ENCODE measurements at regions not wholly inside any gene's neighbourhood (a gene's known extent, or its start where the extent isn't known, plus 50 kb on each side); places are given as distances from the start of the nearest gene placed in this dataset.
"Not testable (repeated sequence)": the region's sequence is repeated elsewhere in the genome, so short reads cannot be mapped to it uniquely, and the experiment has no call there.

DNA sequence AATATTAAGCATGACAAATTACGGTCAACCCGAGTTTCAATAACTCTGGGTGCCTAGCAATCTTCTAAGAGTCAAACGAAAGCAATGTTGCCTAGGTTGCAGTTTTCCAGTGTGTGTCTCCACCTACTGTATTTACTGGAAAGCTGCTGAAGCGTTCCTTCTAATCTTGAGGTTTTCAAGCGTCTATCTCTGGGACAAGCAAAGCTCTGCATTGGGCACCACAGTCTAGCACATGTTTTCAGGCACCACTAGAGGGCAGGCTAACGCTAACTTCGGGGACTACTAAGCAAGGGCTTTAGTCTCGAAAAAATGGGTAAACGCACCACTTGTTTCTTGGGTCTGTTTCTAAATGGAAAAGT is 82.7 kb upstream of the KIF2A start:
- DNase-seq (peak in 1 of 2 donors; percentile 83), ATAC-seq (ENCODE audit: low FRiP score in 2 of 2) (peak; percentile 95 to 98)
- not testable (repeated sequence) for H3K36me3 ChIP-seq, H3K27me3 ChIP-seq, H3K9me3 ChIP-seq, H3K27ac ChIP-seq, H3K4me1 ChIP-seq
- peak overlapping the region in 2 of 4 donors; percentile 2 to 26 for H3K4me3 ChIP-seq
- TF ChIP-seq, protein P1, sequence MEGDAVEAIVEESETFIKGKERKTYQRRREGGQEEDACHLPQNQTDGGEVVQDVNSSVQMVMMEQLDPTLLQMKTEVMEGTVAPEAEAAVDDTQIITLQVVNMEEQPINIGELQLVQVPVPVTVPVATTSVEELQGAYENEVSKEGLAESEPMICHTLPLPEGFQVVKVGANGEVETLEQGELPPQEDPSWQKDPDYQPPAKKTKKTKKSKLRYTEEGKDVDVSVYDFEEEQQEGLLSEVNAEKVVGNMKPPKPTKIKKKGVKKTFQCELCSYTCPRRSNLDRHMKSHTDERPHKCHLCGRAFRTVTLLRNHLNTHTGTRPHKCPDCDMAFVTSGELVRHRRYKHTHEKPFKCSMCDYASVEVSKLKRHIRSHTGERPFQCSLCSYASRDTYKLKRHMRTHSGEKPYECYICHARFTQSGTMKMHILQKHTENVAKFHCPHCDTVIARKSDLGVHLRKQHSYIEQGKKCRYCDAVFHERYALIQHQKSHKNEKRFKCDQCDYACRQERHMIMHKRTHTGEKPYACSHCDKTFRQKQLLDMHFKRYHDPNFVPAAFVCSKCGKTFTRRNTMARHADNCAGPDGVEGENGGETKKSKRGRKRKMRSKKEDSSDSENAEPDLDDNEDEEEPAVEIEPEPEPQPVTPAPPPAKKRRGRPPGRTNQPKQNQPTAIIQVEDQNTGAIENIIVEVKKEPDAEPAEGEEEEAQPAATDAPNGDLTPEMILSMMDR (IDR thresholded peaks at IDR 0.05): peak in 5 of 6 experiments; percentile 27 to 52 (median 42)
- WGBS, 2 donors: 1 to 8% methylated on average over 5 to 8 of the region's 9 CpGs

DNA sequence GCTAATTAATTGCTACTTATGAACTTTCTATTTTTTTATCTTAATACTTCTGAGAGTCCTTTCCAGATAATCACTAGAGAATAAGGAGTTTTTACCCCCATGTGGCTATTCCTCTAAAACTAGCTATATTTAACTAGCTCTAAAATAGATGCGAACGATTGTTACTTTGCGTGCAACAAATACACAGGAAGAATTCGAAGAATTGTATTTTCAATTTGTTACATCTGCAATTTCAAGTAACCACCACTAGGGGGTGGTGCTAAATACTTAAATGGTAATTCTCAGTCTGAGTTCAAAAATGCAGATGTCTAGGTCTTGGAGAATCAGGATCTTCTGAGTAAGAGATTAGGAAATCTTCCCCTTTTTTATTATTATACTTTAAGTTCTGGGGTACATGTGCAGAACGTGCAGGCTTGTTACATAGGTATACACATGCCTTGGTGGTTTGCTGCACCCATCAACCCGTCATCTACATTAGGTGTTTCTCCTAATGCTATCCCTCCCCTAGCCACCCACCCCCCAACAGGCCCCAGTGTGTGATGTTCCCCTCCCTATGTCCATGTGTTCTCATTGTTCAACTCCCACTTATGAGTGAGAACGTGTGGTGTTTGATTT is 80.9 kb upstream of the KIF2A start:
- 76% methylated on average over 7 of the region's 7 CpGs for WGBS, 2 donors
- not testable (repeated sequence) for H3K4me1 ChIP-seq; ATAC-seq (ENCODE audit: low FRiP score in 2 of 2); H3K9me3 ChIP-seq; DNase-seq; H3K36me3 ChIP-seq; H3K27ac ChIP-seq; H3K4me3 ChIP-seq; H3K27me3 ChIP-seq
- TF ChIP-seq, protein P1 (IDR thresholded peaks at IDR 0.05): peak in 4 of 6 experiments; percentile 28 to 40 (median 31)

DNA sequence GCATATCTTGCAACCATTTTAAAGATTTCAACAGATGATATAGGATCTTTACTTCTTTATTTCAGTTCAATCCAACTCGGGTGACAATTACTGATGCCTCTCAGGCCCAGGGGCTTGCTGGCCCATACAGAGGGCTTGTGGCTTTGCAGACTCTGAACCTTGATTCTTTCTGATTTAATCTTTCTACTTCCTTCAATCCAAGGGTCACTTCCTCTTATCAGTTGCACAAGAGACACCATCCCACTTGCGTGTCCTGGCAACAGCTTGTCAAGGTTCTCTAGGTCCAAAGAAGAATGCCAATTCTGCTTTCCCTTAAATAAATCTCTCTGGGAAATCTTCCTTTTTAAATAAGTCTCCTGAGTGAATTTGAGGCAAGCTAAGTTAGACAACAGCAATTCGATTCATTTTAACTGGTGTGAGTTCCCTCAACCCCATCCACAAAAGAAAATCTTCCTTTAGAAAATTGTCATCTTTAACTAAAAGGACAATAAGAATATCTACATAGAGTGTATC is 75.1 kb upstream of the KIF2A start:
- WGBS, 2 donors: 58 to 71% methylated on average over 3 of the region's 3 CpGs
- not testable (repeated sequence) for H3K4me3 ChIP-seq, DNase-seq, H3K27me3 ChIP-seq, H3K9me3 ChIP-seq, H3K27ac ChIP-seq, H3K4me1 ChIP-seq, H3K36me3 ChIP-seq
- peak in 1 of 2 donors; percentile 39 for ATAC-seq (ENCODE audit: low FRiP score in 2 of 2)

DNA sequence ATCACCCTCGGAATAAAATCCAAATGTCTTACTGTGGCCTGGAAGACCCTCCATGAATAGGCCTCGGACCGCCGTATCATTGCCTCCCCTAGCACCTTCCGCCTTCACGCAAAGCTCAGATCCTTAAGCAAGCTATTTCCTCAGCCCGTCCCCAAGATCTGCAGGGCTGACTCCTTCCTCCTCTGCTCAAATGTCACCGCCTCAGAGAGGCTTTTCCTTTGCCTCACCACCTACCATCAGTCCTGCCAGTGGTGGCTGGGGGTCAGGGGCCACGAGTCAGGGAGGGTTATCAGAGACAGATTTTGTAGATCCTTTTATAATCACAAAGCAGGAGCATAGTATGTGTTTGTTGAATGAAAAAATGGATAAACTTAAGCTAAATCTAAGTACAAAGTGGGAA is 74.4 kb upstream of the KIF2A start:
- Histone ChIP-seq H3K27ac (no peak overlapping the region), H3K9me3 (no peaks in the 10 kb centered on the region), H3K4me1 (no peaks in the 10 kb centered on the region), H3K4me3 (no peak overlapping the region), H3K36me3 (no peaks in the 10 kb centered on the region), H3K27me3 (no peaks in the 10 kb centered on the region)
- no peak for DNase-seq
- ATAC-seq (ENCODE audit: low FRiP score in 2 of 2): no peak
- TF ChIP-seq, protein P1 (IDR thresholded peaks at IDR 0.05): no peak
- TF ChIP-seq POLR2AphosphoS5 (IDR thresholded peaks at IDR 0.05): no peak
- TF ChIP-seq EP300 (IDR thresholded peaks at IDR 0.05): no peak
- TF ChIP-seq POLR2A (IDR thresholded peaks at IDR 0.05): no peak
- WGBS, 2 donors: 88 to 89% methylated on average over 9 of the region's 9 CpGs

DNA sequence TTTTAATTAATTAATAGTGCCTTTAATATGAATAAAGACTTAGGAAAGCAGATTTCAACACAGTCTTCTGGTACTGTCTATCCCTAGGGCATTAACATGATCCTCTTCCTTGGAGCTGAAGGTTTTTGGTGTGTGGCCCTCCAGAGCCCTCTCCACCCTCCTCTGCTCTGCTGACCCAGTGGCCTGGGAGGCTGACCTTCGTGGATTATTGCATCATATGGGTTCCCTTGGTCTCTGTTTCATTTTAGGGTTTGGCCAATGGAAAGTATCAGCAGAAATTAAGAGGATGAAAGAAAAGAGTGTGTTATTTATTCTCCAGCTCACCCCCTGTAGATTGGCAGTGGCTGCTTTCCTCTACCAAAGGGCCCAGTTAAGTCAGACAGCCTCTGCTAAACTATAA is 73.8 kb upstream of the KIF2A start:
- not testable (repeated sequence) for H3K36me3 ChIP-seq; H3K4me3 ChIP-seq; H3K4me1 ChIP-seq; DNase-seq; H3K27ac ChIP-seq; H3K27me3 ChIP-seq; H3K9me3 ChIP-seq; ATAC-seq (ENCODE audit: low FRiP score in 2 of 2)
- WGBS, 2 donors: 56 to 71% methylated on average over 1 of the region's 1 CpG

DNA sequence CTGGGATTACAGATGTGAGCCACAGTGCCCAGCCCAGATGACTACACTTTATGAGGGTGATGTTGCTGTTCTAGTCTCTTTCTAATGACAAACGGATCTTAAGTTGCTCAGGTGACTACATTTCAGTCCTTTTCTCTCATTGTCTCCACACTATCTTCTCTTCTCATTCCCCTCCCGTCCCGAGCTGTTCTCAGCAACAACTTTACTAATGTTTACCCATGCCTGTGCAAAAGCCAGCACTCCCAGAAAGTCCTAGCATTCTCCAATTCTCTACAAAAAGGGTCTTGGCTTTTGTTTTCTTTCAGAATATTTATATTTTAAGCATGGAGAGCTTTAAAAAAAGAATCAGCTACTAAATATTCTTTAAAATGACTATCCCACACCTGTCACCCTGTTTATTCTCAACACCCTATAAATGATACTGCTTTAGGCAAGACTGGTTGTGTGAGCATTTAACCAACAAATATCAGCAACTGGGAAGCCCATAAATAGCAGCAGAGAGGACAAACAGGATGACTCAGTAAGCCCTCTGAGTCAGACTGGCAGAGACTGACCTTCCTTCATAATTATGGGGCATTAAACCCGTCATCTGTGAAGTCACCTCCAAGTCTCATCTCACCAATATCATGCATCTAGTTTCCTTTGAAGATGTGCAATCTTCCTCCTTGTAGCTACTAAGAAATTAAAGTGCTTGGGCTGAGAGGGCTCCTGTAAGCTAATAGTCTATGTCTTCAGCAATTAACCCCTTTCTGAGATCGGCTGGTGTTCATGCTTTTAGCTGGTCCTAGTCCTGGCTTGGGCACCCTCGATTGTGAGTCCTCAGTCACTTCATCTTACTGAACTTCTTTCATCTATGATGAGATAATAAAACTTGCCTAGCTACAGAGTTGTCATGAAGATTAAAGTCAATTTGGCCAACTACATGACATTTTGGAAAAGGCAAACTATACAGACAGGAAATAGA is 72.6 kb upstream of the KIF2A start:
- not testable (repeated sequence) for ATAC-seq (ENCODE audit: low FRiP score in 2 of 2); H3K27me3 ChIP-seq; DNase-seq; H3K4me3 ChIP-seq; H3K9me3 ChIP-seq; H3K27ac ChIP-seq; H3K4me1 ChIP-seq; H3K36me3 ChIP-seq
- 67 to 72% methylated on average over 6 of the region's 6 CpGs for WGBS, 2 donors

DNA sequence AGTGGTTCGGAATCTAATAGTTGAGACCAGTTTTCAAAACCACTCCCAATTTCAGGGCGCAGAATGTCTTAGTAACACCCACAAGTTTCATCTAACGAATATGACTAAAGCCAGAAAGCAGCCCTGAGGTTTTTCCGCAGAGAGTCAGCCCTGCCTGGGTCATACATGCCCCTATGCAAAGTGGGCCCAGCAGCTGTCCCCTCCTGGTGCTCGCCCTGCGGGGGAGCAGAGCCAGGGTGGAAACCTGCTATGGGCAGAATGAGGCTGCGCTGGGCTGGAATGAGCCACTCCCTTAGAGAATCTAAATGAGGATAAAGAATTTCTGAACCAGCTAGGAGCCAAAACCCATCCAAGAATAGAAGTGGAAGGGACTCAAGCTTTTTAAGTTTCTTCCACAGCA is 69.4 kb upstream of the KIF2A start:
- peak in 1 of 2 donors; percentile 63 for DNase-seq
- WGBS, 2 donors: 70 to 83% methylated on average over 5 to 7 of the region's 7 CpGs
- peak; percentile 46 to 70 for ATAC-seq (ENCODE audit: low FRiP score in 2 of 2)

DNA sequence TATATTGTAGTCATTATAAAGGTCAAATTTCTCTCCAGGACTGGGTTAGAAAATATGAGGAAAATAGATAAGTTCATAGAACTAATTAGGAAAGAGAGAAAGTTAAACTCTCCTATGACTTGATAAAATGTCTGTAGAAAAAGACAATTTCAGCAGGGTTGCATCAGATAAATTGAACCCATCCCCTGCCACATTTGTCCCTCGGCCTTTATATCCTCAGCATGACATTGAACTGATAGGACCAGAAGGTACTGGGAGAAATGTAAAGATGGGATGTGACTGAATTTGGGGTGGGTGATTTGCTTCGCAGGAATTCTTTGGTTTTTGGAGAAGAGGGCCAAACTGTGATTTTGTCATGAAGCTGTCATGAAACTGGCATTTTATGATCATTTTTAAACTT is 68.1 kb upstream of the KIF2A start:
- H3K9me3 ChIP-seq; H3K36me3 ChIP-seq; H3K4me3 ChIP-seq; ATAC-seq (ENCODE audit: low FRiP score in 2 of 2); H3K27me3 ChIP-seq; H3K27ac ChIP-seq; DNase-seq; H3K4me1 ChIP-seq: not testable (repeated sequence)
- WGBS, 2 donors: 88 to 98% methylated on average over 2 of the region's 2 CpGs

More for the DNA sequence above, 69.4 kb upstream of the KIF2A start:
- H3K4me1 ChIP-seq, H3K36me3 ChIP-seq, H3K27ac ChIP-seq, H3K4me3 ChIP-seq, H3K27me3 ChIP-seq, H3K9me3 ChIP-seq: not testable (repeated sequence)

DNA sequence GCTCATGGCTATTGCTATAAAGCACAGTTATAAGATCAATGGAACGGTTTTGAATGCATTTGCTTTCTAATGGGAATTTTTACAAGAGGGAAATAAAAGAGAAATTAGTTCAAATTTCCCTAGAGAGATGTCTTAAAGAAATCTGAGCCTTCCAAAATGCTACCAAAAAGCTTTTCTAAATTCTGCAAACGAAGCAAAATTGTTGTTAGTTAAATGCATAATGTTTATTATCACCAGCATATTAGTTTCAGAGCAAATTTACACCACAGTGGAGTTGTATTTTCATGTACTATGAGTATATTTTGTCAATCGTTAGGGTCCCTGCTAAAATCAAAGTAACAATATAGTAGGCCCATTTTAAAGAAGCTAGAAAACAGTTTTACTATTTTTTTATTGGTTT is 67.4 kb upstream of the KIF2A start:
- not testable (repeated sequence) for H3K9me3 ChIP-seq; H3K36me3 ChIP-seq; H3K27ac ChIP-seq; H3K4me3 ChIP-seq; DNase-seq; H3K27me3 ChIP-seq; H3K4me1 ChIP-seq; ATAC-seq (ENCODE audit: low FRiP score in 2 of 2)
- 82 to 84% methylated on average over 3 of the region's 3 CpGs for WGBS, 2 donors
